PC-3 (cell line): ENCODE measurements at regions not wholly inside any gene's neighbourhood (a gene's known extent, or its start where the extent isn't known, plus 50 kb on each side); places are given as distances from the start of the nearest gene placed in this dataset.

Experiments used
- ATAC-seq: fragments of 200-7000 bp; cut with Tn5 transposase; 2 replicates; pipeline ENCODE4 v1.9.1; 2020; ENCODE audit warnings: mild to moderate bottlenecking, moderate library complexity
- BruUV-seq: library from RNA; stranded (reverse); fragments of 400-500 nt; replicated peaks from 2 replicates; lab custom pipeline; 2021; lab: Mats Ljungman, UMichigan
- CTCF ChIA-PET: fragments of 300-600 bp; sonication (Branson Sonifier 250); formaldehyde crosslinking; loops from one replicate; lab custom pipeline; 2022; ENCODE audit warnings: antibody characterized with exemption; lab: Charles Lee
- POLR2A ChIA-PET: fragments of 300-600 bp; sonication (Branson Sonifier 250); formaldehyde crosslinking; loops from one replicate; lab custom pipeline; 2022; ENCODE audit warnings: antibody characterized with exemption; ENCODE audit not compliant: unreplicated experiment; lab: Charles Lee
- DNase-seq: peaks from one replicate; pipeline ENCODE4 v3.0.0-alpha.2; 2015
- H2AFZ ChIP-seq: fragments of 300-600 bp; sonication (generic); 2 replicates; pipeline ENCODE4 v1.6.0; 2016; ENCODE audit warnings: antibody characterized with exemption, low read length
- H3F3A ChIP-seq: fragments of 300-600 bp; sonication (generic); one replicate; pipeline ENCODE4 v1.6.0; 2017; ENCODE audit warnings: antibody characterized with exemption, low read length, control low read depth, mild to moderate bottlenecking; ENCODE audit not compliant: unreplicated experiment
- H3K27ac ChIP-seq: fragments of 300-600 bp; sonication (generic); 2 replicates; pipeline ENCODE4 v1.5.1; 2016; ENCODE audit warnings: mild to moderate bottlenecking, low read length
- H3K27me3 ChIP-seq: fragments of 300-600 bp; sonication (generic); 2 replicates; pipeline ENCODE4 v1.6.1; 2016; ENCODE audit warnings: low read length, mixed read lengths
- H3K36me3 ChIP-seq: fragments of 300-600 bp; sonication (generic); 2 replicates; pipeline ENCODE4 v1.6.1; 2016; ENCODE audit warnings: low read depth, mixed run types, low read length, mixed read lengths
- H3K4me1 ChIP-seq: fragments of 300-600 bp; sonication (generic); 2 replicates; pipeline ENCODE4 v1.5.1; 2016; ENCODE audit warnings: low read length; ENCODE audit not compliant: insufficient read depth
- H3K4me2 ChIP-seq: fragments of 300-600 bp; sonication (generic); 2 replicates; pipeline ENCODE4 v1.6.0; 2016; ENCODE audit warnings: low read length
- H3K4me3 ChIP-seq: fragments of 300-600 bp; sonication (generic); 2 replicates; pipeline ENCODE4 v1.5.1; 2016; ENCODE audit warnings: mild to moderate bottlenecking, low read length, mixed read lengths
- H3K79me2 ChIP-seq: fragments of 300-600 bp; sonication (generic); 2 replicates; pipeline ENCODE4 v1.6.1; 2017; ENCODE audit warnings: low read length, mixed read lengths
- H3K9ac ChIP-seq: fragments of 300-600 bp; sonication (generic); 2 replicates; pipeline ENCODE4 v1.6.0; 2016; ENCODE audit warnings: mild to moderate bottlenecking, low read length
- H3K9me2 ChIP-seq: fragments of 300-600 bp; sonication (generic); replicated peaks from 2 replicates; pipeline ENCODE4 v1.6.1; 2016; ENCODE audit warnings: mixed run types, low read length, mixed read lengths
- H3K9me3 ChIP-seq: fragments of 300-600 bp; sonication (generic); 2 replicates; pipeline ENCODE4 v1.6.1; 2016; ENCODE audit warnings: low read length, mixed read lengths
- H4K20me1 ChIP-seq: fragments of 300-600 bp; sonication (generic); 2 replicates; pipeline ENCODE4 v1.6.1; 2016; ENCODE audit warnings: low read length, mixed read lengths
- EZH2 ChIP-seq: fragments of 300-600 bp; sonication (generic); IDR thresholded peaks from one replicate; pipeline ENCODE4 v1.6.1; 2017; ENCODE audit warnings: antibody characterized with exemption, mild to moderate bottlenecking, low read length; ENCODE audit not compliant: unreplicated experiment
- EZH2phosphoT487 ChIP-seq: fragments of 300-600 bp; sonication (generic); IDR thresholded peaks from 2 replicates; pipeline ENCODE4 v1.6.1; 2018; ENCODE audit warnings: mild to moderate bottlenecking, antibody characterized with exemption, low read length, borderline replicate concordance
- intact Hi-C: fragments of 100-400 bp; cut with micrococcal nuclease; formaldehyde crosslinking; loops from 2 replicates; pipeline ENCODE4 v1.9.0; 2023
- TF ChIP-seq, protein P1 (sequence below): fragments of 300-600 bp; sonication (generic); conservative IDR thresholded peaks from 2 replicates; pipeline ENCODE4 v1.5.1; 2017; ENCODE audit warnings: antibody characterized with exemption, low read depth, mild to moderate bottlenecking, low read length

DNA sequence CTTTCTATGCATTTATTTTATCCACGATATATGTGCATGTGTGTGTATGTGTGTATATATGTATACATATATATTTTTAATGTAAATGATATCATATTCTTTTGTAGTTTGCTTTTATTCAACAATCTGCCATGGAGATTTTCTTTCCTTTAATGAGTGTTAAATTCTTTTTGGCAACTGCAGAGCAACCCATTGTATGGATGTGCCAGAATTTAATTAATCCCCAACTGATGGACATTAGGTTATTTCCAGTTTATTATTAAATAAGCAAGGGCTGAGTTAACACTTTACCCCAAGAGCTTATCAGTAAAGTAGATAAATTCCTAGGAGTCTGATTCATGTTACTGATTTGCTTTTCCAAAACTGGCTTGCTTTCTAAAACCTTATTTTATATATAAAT, 58.9 kb upstream of the CD28 start:
- Histone ChIP-seq H3K27ac (no peak overlapping the region), H3F3A (no peaks in the 10 kb centered on the region), H4K20me1 (no peaks in the 10 kb centered on the region), H3K9ac (no peak overlapping the region), H3K36me3 (no peaks in the 10 kb centered on the region), H2AFZ (no peak overlapping the region), H3K4me3 (no peak overlapping the region), H3K79me2 (no peaks in the 10 kb centered on the region), H3K27me3 (no peaks in the 10 kb centered on the region), H3K9me3 (no peaks in the 10 kb centered on the region), H3K4me2 (no peak overlapping the region), H3K4me1 (peaks cover 32% of the 10 kb centered on the region), H3K9me2 (no peaks in the 10 kb centered on the region)
- BruUV-seq: no TSS peak
- ATAC-seq (no peak), DNase-seq (no peak)
- ChIA-PET POLR2A (no interaction called here), CTCF (no interaction called here)
- no peak for TF ChIP-seq EZH2phosphoT487
- TF ChIP-seq EZH2: no peak
- TF ChIP-seq, protein P1, sequence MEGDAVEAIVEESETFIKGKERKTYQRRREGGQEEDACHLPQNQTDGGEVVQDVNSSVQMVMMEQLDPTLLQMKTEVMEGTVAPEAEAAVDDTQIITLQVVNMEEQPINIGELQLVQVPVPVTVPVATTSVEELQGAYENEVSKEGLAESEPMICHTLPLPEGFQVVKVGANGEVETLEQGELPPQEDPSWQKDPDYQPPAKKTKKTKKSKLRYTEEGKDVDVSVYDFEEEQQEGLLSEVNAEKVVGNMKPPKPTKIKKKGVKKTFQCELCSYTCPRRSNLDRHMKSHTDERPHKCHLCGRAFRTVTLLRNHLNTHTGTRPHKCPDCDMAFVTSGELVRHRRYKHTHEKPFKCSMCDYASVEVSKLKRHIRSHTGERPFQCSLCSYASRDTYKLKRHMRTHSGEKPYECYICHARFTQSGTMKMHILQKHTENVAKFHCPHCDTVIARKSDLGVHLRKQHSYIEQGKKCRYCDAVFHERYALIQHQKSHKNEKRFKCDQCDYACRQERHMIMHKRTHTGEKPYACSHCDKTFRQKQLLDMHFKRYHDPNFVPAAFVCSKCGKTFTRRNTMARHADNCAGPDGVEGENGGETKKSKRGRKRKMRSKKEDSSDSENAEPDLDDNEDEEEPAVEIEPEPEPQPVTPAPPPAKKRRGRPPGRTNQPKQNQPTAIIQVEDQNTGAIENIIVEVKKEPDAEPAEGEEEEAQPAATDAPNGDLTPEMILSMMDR: no peak
- intact Hi-C loops: no loop called here

DNA sequence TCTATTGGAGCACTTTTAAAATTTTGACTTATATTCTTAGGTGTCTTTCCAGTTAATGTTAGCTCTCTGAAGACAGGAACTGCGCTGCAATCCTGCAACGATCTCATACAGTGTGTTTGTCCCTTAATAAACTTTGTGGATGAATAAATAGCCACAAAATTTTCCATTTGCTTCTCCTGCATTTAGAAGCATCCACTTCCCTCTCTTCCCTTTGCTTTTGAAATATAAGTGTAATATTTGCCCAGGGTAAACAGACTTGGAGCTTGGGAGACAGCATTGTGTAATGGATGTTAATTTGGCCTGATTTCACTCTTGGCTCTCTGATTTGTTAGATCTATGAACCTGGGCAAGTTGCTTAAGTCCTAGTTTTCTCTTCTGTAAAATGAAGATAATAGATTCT, 58.2 kb upstream of the CD28 start:
- Histone ChIP-seq H4K20me1 (no peaks in the 10 kb centered on the region), H3K4me2 (peak overlapping the region; percentile 36), H3K9me3 (no peaks in the 10 kb centered on the region), H3K27ac (no peak overlapping the region), H3K9me2 (no peaks in the 10 kb centered on the region), H3K4me3 (no peak overlapping the region), H3F3A (no peaks in the 10 kb centered on the region), H3K79me2 (no peaks in the 10 kb centered on the region), H3K9ac (no peak overlapping the region), H2AFZ (peak overlapping the region; percentile 2; the same call in 1 of the 2 replicates), H3K36me3 (no peaks in the 10 kb centered on the region), H3K4me1 (peaks cover 32% of the 10 kb centered on the region), H3K27me3 (no peaks in the 10 kb centered on the region)
- ChIA-PET POLR2A (no interaction called here), CTCF (interaction anchor here (0.6 kb wide), 1 partner anchor 114 kb away, joined by 3 read pairs; no protein-coding TSS in a partner anchor)
- intact Hi-C loops: loop anchor here (2.0 kb wide), 2 partner anchors 61 to 155 kb away; no protein-coding TSS in a partner anchor
- TF ChIP-seq EZH2phosphoT487 (no peak), EZH2 (no peak)
- TF ChIP-seq, protein P1: no peak
- DNase-seq (peak; percentile 61), ATAC-seq (peak; percentile 73)
- no TSS peak for BruUV-seq

DNA sequence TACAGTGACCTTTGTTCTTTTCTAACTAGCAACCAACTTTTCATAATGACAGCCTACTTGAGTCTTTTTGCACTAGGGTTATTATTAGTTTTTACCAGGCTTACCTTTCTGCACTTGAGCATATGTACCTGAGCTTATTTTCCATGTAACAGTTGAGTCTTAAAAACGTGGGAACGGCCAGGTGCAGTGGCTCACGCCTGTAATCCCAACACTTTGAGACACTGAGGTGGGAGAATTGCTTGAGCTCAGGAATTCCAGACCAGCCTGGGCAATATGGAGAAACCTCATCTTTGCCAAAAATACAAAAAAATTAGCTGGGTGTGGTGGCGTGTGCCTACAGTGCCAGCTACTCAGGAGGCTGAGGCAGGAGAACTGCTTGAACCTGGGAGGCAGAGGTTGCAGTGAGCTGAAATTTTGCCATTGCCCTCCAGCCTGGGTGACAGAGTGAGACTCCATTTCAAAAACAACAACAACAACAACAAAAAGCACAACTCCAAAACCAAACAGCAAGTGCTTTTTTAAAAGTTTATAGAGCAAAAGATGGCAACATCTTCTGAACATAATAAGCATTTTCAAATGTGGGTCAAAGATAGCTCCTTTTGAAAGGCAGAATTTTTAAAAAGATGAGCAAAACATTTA, 57.1 kb upstream of the CD28 start:
- H3K4me2 ChIP-seq: peak overlapping the region; percentile 36
- no TSS peak for BruUV-seq

More for the DNA sequence above, 57.1 kb upstream of the CD28 start:
- H2AFZ ChIP-seq: peak overlapping the region; percentile 11; the same call in 1 of the 2 replicates
- CTCF ChIA-PET: interaction anchor here (1.8 kb wide), 1 partner anchor 166 kb away, joined by 4 read pairs; no protein-coding TSS in a partner anchor
- H3K4me3 ChIP-seq: no peak overlapping the region
- no peaks in the 10 kb centered on the region for H3K9me3 ChIP-seq
- peak overlapping the region; percentile 2; the same call in 1 of the 2 replicates for H3K27ac ChIP-seq
- POLR2A ChIA-PET: no interaction called here
- TF ChIP-seq, protein P1: no peak
- no peak for TF ChIP-seq EZH2
- TF ChIP-seq EZH2phosphoT487: no peak
- no peak for ATAC-seq
- H3K79me2 ChIP-seq: no peaks in the 10 kb centered on the region
- H3K9me2 ChIP-seq: no peaks in the 10 kb centered on the region
- intact Hi-C loops: loop anchor here (2.0 kb wide), 2 partner anchors 62 to 156 kb away; no protein-coding TSS in a partner anchor
- H3K36me3 ChIP-seq: no peaks in the 10 kb centered on the region
- H4K20me1 ChIP-seq: no peaks in the 10 kb centered on the region
- peaks cover 32% of the 10 kb centered on the region for H3K4me1 ChIP-seq
- H3F3A ChIP-seq: no peaks in the 10 kb centered on the region
- DNase-seq: no peak
- no peak overlapping the region for H3K9ac ChIP-seq
- no peaks in the 10 kb centered on the region for H3K27me3 ChIP-seq
